Ovary (tissue), 7 donors: ENCODE measurements at regions not wholly inside any gene's neighbourhood (a gene's known extent, or its start where the extent isn't known, plus 50 kb on each side); places are given as distances from the start of the nearest gene placed in this dataset.

Experiments used
- DNase-seq, 5 donors: peaks; one replicate each; pipeline ENCODE4 v3.0.0-alpha.2; 2019 to 2020
- H3K27ac ChIP-seq, 2 donors: fragments of 200-600 bp; one replicate each; pipeline versions ENCODE4 v1.5.1 to v1.8.0; 2019 to 2022
- H3K27me3 ChIP-seq: fragments of 200-600 bp; one replicate; pipeline ENCODE4 v1.8.0; 2022
- H3K36me3 ChIP-seq: fragments of 200-600 bp; sonication (generic); one replicate; pipeline ENCODE4 v1.5.1; 2019
- H3K4me1 ChIP-seq: one replicate; pipeline ENCODE4 v1.8.1; 2013; ENCODE audit warnings: mild to moderate bottlenecking, moderate library complexity; ENCODE audit not compliant: insufficient read depth
- H3K4me3 ChIP-seq: fragments of 200-600 bp; sonication (generic); one replicate; pipeline ENCODE4 v1.5.1; 2017
- H3K9me3 ChIP-seq, 2 donors: fragments of 200-600 bp in 1 of 2; sonication (generic) in 1 of 2; one replicate each; pipeline versions ENCODE4 v1.5.1 to v1.8.1; 2013 to 2019; ENCODE audit warnings: mild to moderate bottlenecking in 1 of 2, moderate library complexity in 1 of 2
- EP300 ChIP-seq: sonication (generic); formaldehyde crosslinking; IDR thresholded peaks from one replicate; pipeline ENCODE4 v1.6.1; 2017; ENCODE audit warnings: antibody characterized with exemption
- POLR2A ChIP-seq: fragments of 450-650 bp; IDR thresholded peaks from one replicate; pipeline ENCODE4 v1.6.1; 2017; ENCODE audit warnings: antibody characterized with exemption, mild to moderate bottlenecking, moderate library complexity
- WGBS, 3 donors: extraction: QIAGEN DNeasy Blood & Tissue Kit in 1 of 3; methylation state at CpG; one replicate each; pipeline versions ENCODE4 v1.1.5 to v1.1.7; 2013 to 2017; 5-methylcytosine and 5-hydroxymethylcytosine counted together
- intact Hi-C, 4 donors: fragments of 100-400 bp; cut with DNase I; formaldehyde crosslinking; loops; one replicate each; pipeline versions ENCODE4 v1.11.0 to v1.15.1; 2022 to 2023
- TF ChIP-seq, protein P1 (sequence below), 3 donors: fragments of 450-650 bp in 2 of 3; fragments of 200-600 bp in 1 of 3; IDR thresholded peaks; one replicate each; pipeline versions ENCODE4 v1.5.1 to v1.8.0; 2016 to 2022; ENCODE audit warnings: antibody characterized with exemption in 3 of 3, mild to moderate bottlenecking in 1 of 3
- donor health status: DM: no; HTN: no; CAD: no; lungs with moderate emphysema.
- donor health status: DM: no; HTN: no; CAD: no.
- donor health status: Bipolar disorder and iron deficiency.
- donor health status: DM: no; HTN: no; CAD: no.
- donor health status: DM: yes; HTN: yes; CAD: no.

DNA sequence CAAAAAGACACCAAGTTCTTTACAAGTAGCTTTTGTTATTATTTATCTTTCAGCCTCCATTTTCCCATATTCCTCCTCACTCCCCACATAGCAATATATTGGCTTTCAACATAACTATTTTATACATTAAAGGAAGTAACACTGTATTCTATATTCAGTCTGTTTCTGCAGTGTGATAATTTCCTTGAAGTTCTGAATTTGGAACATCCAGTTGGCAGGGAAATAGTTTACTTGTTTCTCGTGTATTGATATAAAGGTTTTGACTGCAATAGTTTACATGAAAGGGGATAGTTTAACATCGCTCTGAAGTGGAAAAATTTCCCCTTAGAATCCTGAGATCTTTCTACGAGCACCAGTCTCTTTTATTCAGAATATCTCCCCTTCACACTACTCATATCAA is 341.5 kb upstream of the ANO3 start:
- no peak for DNase-seq
- TF ChIP-seq EP300 (no peak), POLR2A (no peak)
- TF ChIP-seq, protein P1, sequence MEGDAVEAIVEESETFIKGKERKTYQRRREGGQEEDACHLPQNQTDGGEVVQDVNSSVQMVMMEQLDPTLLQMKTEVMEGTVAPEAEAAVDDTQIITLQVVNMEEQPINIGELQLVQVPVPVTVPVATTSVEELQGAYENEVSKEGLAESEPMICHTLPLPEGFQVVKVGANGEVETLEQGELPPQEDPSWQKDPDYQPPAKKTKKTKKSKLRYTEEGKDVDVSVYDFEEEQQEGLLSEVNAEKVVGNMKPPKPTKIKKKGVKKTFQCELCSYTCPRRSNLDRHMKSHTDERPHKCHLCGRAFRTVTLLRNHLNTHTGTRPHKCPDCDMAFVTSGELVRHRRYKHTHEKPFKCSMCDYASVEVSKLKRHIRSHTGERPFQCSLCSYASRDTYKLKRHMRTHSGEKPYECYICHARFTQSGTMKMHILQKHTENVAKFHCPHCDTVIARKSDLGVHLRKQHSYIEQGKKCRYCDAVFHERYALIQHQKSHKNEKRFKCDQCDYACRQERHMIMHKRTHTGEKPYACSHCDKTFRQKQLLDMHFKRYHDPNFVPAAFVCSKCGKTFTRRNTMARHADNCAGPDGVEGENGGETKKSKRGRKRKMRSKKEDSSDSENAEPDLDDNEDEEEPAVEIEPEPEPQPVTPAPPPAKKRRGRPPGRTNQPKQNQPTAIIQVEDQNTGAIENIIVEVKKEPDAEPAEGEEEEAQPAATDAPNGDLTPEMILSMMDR (IDR thresholded peaks at IDR 0.05), result no peak
- Histone ChIP-seq H3K9me3 (no peaks in the 10 kb centered on the region), H3K27ac (no peak overlapping the region), H3K4me3 (no peak overlapping the region), H3K4me1 (peaks cover 1% of the 10 kb centered on the region), H3K27me3 (no peaks in the 10 kb centered on the region), H3K36me3 (no peaks in the 10 kb centered on the region)
- 5 to 20% (median 14%) methylated on average over 3 of the region's 3 CpGs for WGBS, 3 donors
- intact Hi-C loops, result no loop called here

DNA sequence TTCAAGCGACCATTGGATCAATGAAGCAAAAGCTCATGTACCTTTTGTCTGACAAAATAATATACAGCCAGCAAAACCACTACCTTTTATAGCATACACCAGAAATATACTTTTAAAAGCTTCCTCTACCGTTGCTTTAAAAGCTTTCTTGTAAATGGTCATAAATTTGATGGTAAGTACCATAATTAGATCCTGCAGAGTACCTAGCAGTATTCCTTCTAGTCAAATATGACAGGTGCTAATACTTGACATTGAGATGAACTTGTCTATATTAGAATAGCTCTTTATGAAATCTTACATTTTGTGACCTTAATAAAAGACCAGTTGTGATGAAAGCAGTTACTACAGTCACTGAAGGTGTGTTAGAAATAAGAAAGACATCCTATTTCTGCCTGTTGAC is 340.5 kb upstream of the ANO3 start:
- intact Hi-C loops, result no loop called here
- TF ChIP-seq, protein P1 (IDR thresholded peaks at IDR 0.05), result no peak
- TF ChIP-seq EP300 (no peak), POLR2A (no peak)
- H3K4me3 ChIP-seq, result no peak overlapping the region
- no peaks in the 10 kb centered on the region for H3K36me3 ChIP-seq
- no peaks in the 10 kb centered on the region for H3K27me3 ChIP-seq
- no peak overlapping the region for H3K27ac ChIP-seq
- 77 to 93% (median 91%) methylated on average over 2 of the region's 2 CpGs for WGBS, 3 donors
- no peaks in the 10 kb centered on the region for H3K9me3 ChIP-seq
- peaks cover 1% of the 10 kb centered on the region for H3K4me1 ChIP-seq
- DNase-seq, result no peak

DNA sequence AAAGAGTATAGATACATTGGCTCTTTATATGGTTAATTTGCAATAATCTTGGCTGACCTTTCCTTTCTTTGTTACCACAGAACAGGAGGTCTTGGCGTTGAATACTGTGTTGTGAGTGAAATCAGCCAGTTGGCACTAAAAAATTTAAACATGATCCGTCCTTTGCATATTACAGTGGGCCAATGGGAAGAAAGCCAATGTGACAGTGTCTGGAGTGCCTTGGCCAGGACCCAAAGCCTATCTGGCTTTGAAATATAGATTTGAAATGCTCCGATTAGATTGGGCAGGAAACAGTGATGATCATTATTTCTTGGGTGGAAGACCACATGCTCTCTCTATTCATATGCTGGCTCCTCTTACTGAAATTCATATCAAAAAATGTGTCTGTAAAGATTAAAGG is 339.6 kb upstream of the ANO3 start:
- no peak for DNase-seq
- Histone ChIP-seq H3K4me1 (peaks cover 1% of the 10 kb centered on the region), H3K27me3 (no peaks in the 10 kb centered on the region), H3K4me3 (no peak overlapping the region), H3K27ac (no peak overlapping the region), H3K36me3 (no peaks in the 10 kb centered on the region), H3K9me3 (no peaks in the 10 kb centered on the region)
- intact Hi-C loops, result no loop called here
- TF ChIP-seq, protein P1 (IDR thresholded peaks at IDR 0.05), result no peak
- TF ChIP-seq EP300 (no peak), POLR2A (no peak)
- WGBS, 3 donors, result 7 to 16% (median 9%) methylated on average over 3 of the region's 3 CpGs

DNA sequence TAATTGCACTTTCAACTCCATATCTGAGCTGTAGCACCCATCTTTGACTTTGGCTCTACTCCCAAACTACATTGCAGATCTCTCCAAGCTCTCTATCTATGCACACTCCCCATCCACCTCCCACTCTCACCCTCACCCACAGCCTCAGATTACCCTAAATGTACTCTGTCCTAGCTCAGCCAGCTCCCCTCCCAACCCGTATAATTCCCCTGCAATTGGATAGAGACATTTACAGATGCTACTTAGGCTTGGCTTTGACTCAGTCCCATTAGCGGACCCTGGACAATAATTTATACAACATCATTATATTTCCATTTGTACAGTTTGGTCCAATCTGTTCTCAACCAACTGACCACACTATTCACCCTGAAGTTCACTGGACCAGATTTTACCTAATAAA is 338.9 kb upstream of the ANO3 start:
- Histone ChIP-seq H3K27me3 (no peaks in the 10 kb centered on the region), H3K4me3 (no peak overlapping the region), H3K27ac (no peak overlapping the region), H3K4me1 (peaks cover 1% of the 10 kb centered on the region), H3K36me3 (no peaks in the 10 kb centered on the region), H3K9me3 (no peaks in the 10 kb centered on the region)
- TF ChIP-seq POLR2A, result no peak
- TF ChIP-seq, protein P1 (IDR thresholded peaks at IDR 0.05), result no peak
- no peak for TF ChIP-seq EP300
- no peak for DNase-seq
- intact Hi-C loops, result no loop called here
- 64 to 85% (median 73%) methylated on average over 2 of the region's 2 CpGs for WGBS, 3 donors

DNA sequence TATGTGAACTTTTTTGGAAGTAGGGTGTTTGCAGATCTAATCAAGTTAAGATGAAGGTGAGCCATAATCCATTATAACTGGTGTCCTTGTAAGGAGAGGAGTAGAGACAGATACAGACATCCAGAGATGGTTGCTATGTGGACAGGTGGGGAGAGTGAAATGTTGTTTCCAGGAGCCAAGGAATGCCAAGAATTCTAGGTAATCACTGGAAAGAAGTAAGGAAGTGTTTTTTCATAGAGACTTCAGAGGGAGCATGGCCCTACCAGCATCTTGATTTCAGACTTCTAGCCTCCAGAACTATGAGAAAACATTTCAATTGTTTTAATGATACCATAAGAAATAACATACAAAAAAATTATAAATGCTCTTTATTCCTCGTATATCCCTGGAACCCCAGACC is 320.5 kb upstream of the ANO3 start:
- no peak for DNase-seq
- 49 to 87% (median 76%) methylated on average over 1 of the region's 1 CpG for WGBS, 3 donors

More for the DNA sequence above, 320.5 kb upstream of the ANO3 start:
- Histone ChIP-seq H3K4me1 (no peaks in the 10 kb centered on the region), H3K27ac (no peak overlapping the region), H3K36me3 (no peaks in the 10 kb centered on the region), H3K4me3 (no peak overlapping the region), H3K27me3 (no peaks in the 10 kb centered on the region), H3K9me3 (no peaks in the 10 kb centered on the region)
- TF ChIP-seq, protein P1 (IDR thresholded peaks at IDR 0.05), result no peak
- intact Hi-C loops, result no loop called here
